ENCODE measurements at regions not wholly inside any gene's neighbourhood (a gene's known extent, or its start where the extent isn't known, plus 50 kb on each side); places are given as distances from the start of the nearest gene placed in this dataset.
"Not testable (repeated sequence)": the region's sequence is repeated elsewhere in the genome, so short reads cannot be mapped to it uniquely, and the experiment has no call there.

- Histone ChIP-seq H3K4me3 (ENCODE audit: low read length) (no peak overlapping the region), H3K27me3 (ENCODE audit: insufficient read depth, low read length, poor library complexity, severe bottlenecking) (no peaks in the 10 kb centered on the region), H3K36me3 (ENCODE audit: insufficient read depth, low read length) (no peaks in the 10 kb centered on the region), H3K27ac (ENCODE audit: low read depth, low read length) (no peak overlapping the region), H3K4me1 (ENCODE audit: insufficient read depth, low read length) (no peaks in the 10 kb centered on the region), H3K9me3 (ENCODE audit: low read length) (no peaks in the 10 kb centered on the region)
- Mint-ChIP-seq H3K4me3 (no peak overlapping the region), H3K9me3 (no peaks in the 10 kb centered on the region), H3K27ac (no peak overlapping the region), H3K4me1 (no peaks in the 10 kb centered on the region), H3K27me3 (no peaks in the 10 kb centered on the region), H3K36me3 (no peaks in the 10 kb centered on the region)
- POLR2A ChIA-PET, result no interaction called here
- CTCF ChIA-PET, result no interaction called here
- DNase-seq, result no peak
Observed at GRCh38 chr6:27854421-27854820, 57.8 kb downstream of the OR2B2 start.

DNA sequence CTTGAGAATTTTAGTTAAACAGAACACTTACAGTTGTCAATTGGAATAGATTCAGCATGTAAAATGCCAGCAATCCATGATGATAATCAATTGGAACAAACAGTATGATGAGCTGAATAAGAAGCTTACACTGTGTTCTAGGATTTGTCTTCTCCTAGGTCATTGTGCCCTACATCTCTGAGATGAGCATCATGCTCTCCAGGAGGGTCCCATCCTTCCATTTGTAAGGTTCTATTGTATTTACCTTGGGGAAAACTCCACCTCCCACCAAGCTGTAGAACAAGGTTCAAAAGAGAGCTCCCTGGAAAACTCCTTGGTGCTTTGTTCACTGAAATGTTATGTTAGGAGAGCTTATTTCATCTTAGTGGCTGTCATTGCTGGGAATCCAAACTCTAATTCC is 60.8 kb downstream of the OR2B2 start:
- Mint-ChIP-seq H3K4me1 (no peaks in the 10 kb centered on the region), H3K27ac (no peak overlapping the region), H3K4me3 (no peak overlapping the region), H3K9me3 (no peaks in the 10 kb centered on the region), H3K27me3 (peaks cover 0 to 8% of the 10 kb centered on the region in 2 donors), H3K36me3 (no peaks in the 10 kb centered on the region)
- Histone ChIP-seq H3K4me1 (ENCODE audit: insufficient read depth, low read length) (no peaks in the 10 kb centered on the region), H3K36me3 (ENCODE audit: insufficient read depth, low read length) (no peaks in the 10 kb centered on the region), H3K4me3 (ENCODE audit: low read length) (no peak overlapping the region), H3K9me3 (ENCODE audit: low read length) (no peaks in the 10 kb centered on the region), H3K27me3 (ENCODE audit: insufficient read depth, low read length, poor library complexity, severe bottlenecking) (no peaks in the 10 kb centered on the region), H3K27ac (ENCODE audit: low read depth, low read length) (no peak overlapping the region)
- ChIA-PET POLR2A (interaction anchor here (0.7 to 2.6 kb wide), 4 partner anchors 13 to 1635 kb away, joined by 3 to 12 read pairs (median 4); a partner anchor contains a TSS), CTCF (interaction anchor here (0.8 to 1.5 kb wide), 4 partner anchors 14 to 79 kb away, joined by 3 to 8 read pairs (median 4); a partner anchor contains a TSS)
- no peak for DNase-seq

- not testable (repeated sequence) for H3K4me1 ChIP-seq (ENCODE audit: insufficient read depth, low read length); H3K27me3 ChIP-seq (ENCODE audit: insufficient read depth, low read length, poor library complexity, severe bottlenecking); H3K4me3 ChIP-seq (ENCODE audit: low read length); H3K27ac Mint-ChIP-seq; DNase-seq; H3K9me3 ChIP-seq (ENCODE audit: low read length); H3K36me3 Mint-ChIP-seq; H3K36me3 ChIP-seq (ENCODE audit: insufficient read depth, low read length); H3K27ac ChIP-seq (ENCODE audit: low read depth, low read length); H3K9me3 Mint-ChIP-seq; H3K4me1 Mint-ChIP-seq; H3K27me3 Mint-ChIP-seq; H3K4me3 Mint-ChIP-seq
- POLR2A ChIA-PET, result interaction anchor here (0.6 to 1.1 kb wide), 3 partner anchors 23 to 1713 kb away, joined by 3 to 5 read pairs (median 3); a partner anchor contains a TSS
- CTCF ChIA-PET, result interaction anchor here (0.6 to 1.0 kb wide), 2 partner anchors 11 to 1533 kb away, joined by 3 to 4 read pairs; no protein-coding TSS in a partner anchor
Observed at GRCh38 chr6:27849001-27849400, 63.2 kb downstream of the OR2B2 start.

GRCh38 chr6:27847706-27848105 is 64.5 kb downstream of the OR2B2 start:
- Mint-ChIP-seq H3K9me3 (no peaks in the 10 kb centered on the region), H3K4me3 (no peak overlapping the region), H3K27ac (no peak overlapping the region), H3K4me1 (no peaks in the 10 kb centered on the region), H3K36me3 (peaks cover 0 to 3% (median 0%) of the 10 kb centered on the region in 3 donors), H3K27me3 (peaks cover 3 to 8% of the 10 kb centered on the region in 2 donors)
- H3K4me3 ChIP-seq (ENCODE audit: low read length), result no peak overlapping the region
- H3K36me3 ChIP-seq (ENCODE audit: insufficient read depth, low read length), result no peaks in the 10 kb centered on the region
- DNase-seq, result no peak
- no peaks in the 10 kb centered on the region for H3K4me1 ChIP-seq (ENCODE audit: insufficient read depth, low read length)
- H3K27me3 ChIP-seq (ENCODE audit: insufficient read depth, low read length, poor library complexity, severe bottlenecking), result no peaks in the 10 kb centered on the region
- ChIA-PET CTCF (interaction anchor here (0.9 kb wide), 1 partner anchor 9 kb away, joined by 3 read pairs; a partner anchor contains a TSS), POLR2A (no interaction called here)
- H3K9me3 ChIP-seq (ENCODE audit: low read length), result no peaks in the 10 kb centered on the region
- H3K27ac ChIP-seq (ENCODE audit: low read depth, low read length), result no peak overlapping the region

DNA sequence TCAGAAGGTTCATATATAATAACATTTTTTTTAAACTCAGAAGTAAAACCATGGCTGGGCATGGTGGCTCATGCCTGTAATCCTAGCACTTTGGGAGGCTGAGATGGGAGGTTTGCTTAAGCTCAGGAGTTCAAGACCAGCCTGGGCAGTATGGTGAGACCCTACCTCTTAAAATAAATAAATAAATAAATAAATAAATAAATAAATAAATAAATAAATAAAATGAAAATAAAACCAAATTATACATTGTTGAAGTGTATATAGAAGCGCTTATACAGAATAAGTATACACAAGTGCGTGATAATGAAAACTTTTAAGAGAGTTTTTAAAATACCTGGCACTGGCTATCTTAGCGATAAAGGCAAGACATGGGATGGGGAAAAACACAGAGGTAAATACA is 71.6 kb downstream of the OR2B2 start:
- Mint-ChIP-seq H3K27ac (no peak overlapping the region), H3K4me3 (no peak overlapping the region), H3K9me3 (no peaks in the 10 kb centered on the region), H3K36me3 (peaks cover 0 to 1% (median 0%) of the 10 kb centered on the region in 3 donors), H3K4me1 (peaks cover 0 to 18% (median 12%) of the 10 kb centered on the region in 3 donors), H3K27me3 (peaks cover 8 to 13% of the 10 kb centered on the region in 2 donors)
- peaks cover 24% of the 10 kb centered on the region for H3K4me1 ChIP-seq (ENCODE audit: insufficient read depth, low read length)
- H3K27me3 ChIP-seq (ENCODE audit: insufficient read depth, low read length, poor library complexity, severe bottlenecking), result no peaks in the 10 kb centered on the region
- H3K27ac ChIP-seq (ENCODE audit: low read depth, low read length), result peak overlapping the region; percentile 99
- no peaks in the 10 kb centered on the region for H3K36me3 ChIP-seq (ENCODE audit: insufficient read depth, low read length)
- ChIA-PET POLR2A (interaction anchor here (1.0 to 1.8 kb wide), 2 partner anchors 31 to 1591 kb away, joined by 3 to 4 read pairs; a partner anchor contains a TSS), CTCF (no interaction called here)
- no peak for DNase-seq
- no peaks in the 10 kb centered on the region for H3K9me3 ChIP-seq (ENCODE audit: low read length)
- H3K4me3 ChIP-seq (ENCODE audit: low read length), result no peak overlapping the region

DNA sequence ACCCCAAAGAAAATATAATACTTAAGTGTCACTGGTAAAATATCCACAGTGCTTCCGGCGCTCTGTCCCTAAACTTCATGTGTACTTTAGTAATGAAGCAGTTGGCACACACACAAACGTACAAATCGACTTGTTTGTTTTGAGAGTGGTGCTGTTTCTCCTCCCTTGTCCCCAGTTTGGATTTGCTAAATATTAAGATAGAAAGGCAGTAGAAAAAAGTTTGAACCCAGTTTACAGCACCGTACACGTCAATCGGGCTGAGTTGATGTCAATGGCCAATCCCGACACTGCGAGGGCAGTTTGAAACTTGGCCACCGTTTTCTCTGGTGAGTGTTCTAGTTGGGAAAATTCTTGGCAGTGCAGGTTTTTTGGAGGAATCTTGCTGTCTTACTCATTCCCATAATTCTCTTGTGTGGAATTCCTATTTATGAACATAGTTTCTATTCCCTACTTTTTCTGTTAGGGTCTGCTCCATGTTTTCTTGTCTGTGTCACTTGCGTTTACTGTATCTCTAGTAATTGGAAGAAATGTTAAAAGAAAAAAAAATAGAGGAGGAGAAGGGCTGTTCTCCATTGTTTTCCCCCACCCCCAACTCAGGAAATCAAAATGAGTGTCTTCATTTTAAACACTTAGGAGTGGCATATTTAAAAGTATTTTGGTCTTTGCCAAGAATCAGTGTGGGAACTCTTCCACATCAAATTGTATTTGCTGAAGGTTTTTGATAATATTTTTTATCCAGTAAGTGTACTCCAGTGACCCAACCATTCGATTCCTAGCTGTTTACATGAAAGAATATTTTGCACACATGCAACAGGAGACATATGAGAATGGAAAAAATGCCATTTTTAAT is 72.3 kb downstream of the OR2B2 start:
- H3K36me3 ChIP-seq (ENCODE audit: insufficient read depth, low read length), result no peaks in the 10 kb centered on the region
- H3K27me3 ChIP-seq (ENCODE audit: insufficient read depth, low read length, poor library complexity, severe bottlenecking), result no peaks in the 10 kb centered on the region
- H3K4me1 ChIP-seq (ENCODE audit: insufficient read depth, low read length), result peaks cover 30% of the 10 kb centered on the region
- H3K4me3 ChIP-seq (ENCODE audit: low read length), result peak overlapping the region; percentile 71
- peak in 1 of 5 donors; percentile 1 for DNase-seq
- peaks cover 4 to 22% (median 18%) of the 10 kb centered on the region in 3 donors for H3K4me1 Mint-ChIP-seq
- ChIA-PET POLR2A (interaction anchor here (1.0 to 6.6 kb wide), 9 partner anchors 9 to 1590 kb away, joined by 3 to 245 read pairs (median 138); a partner anchor contains a TSS), CTCF (interaction anchor here (1.5 to 7.9 kb wide), 3 partner anchors 7 to 31 kb away, joined by 3 to 168 read pairs (median 76); a partner anchor contains a TSS)
- H3K4me3 Mint-ChIP-seq, result no peak overlapping the region
- H3K27me3 Mint-ChIP-seq, result peaks cover 6 to 13% of the 10 kb centered on the region in 2 donors
- H3K27ac Mint-ChIP-seq, result peak overlapping the region in 2 of 8 donors; percentile 32 to 41
- no peaks in the 10 kb centered on the region for H3K9me3 ChIP-seq (ENCODE audit: low read length)
- peak overlapping the region; percentile 99 for H3K27ac ChIP-seq (ENCODE audit: low read depth, low read length)
- no peaks in the 10 kb centered on the region for H3K9me3 Mint-ChIP-seq
- peaks cover 0 to 3% (median 3%) of the 10 kb centered on the region in 3 donors for H3K36me3 Mint-ChIP-seq

- H3K27ac ChIP-seq (ENCODE audit: low read depth, low read length), result peak overlapping the region; percentile 99
- no peaks in the 10 kb centered on the region for H3K36me3 ChIP-seq (ENCODE audit: insufficient read depth, low read length)
- no peaks in the 10 kb centered on the region for H3K9me3 ChIP-seq (ENCODE audit: low read length)
- no peaks in the 10 kb centered on the region for H3K27me3 ChIP-seq (ENCODE audit: insufficient read depth, low read length, poor library complexity, severe bottlenecking)
- H3K4me1 ChIP-seq (ENCODE audit: insufficient read depth, low read length), result peaks cover 30% of the 10 kb centered on the region
- Mint-ChIP-seq H3K9me3 (no peaks in the 10 kb centered on the region), H3K4me1 (peaks cover 8 to 23% (median 19%) of the 10 kb centered on the region in 3 donors), H3K4me3 (no peak overlapping the region), H3K27me3 (peaks cover 5 to 13% of the 10 kb centered on the region in 2 donors), H3K27ac (peak overlapping the region in 2 of 8 donors; percentile 32 to 41), H3K36me3 (peaks cover 0 to 3% (median 3%) of the 10 kb centered on the region in 3 donors)
- ChIA-PET POLR2A (interaction anchor here (0.8 to 6.6 kb wide), 23 partner anchors 9 to 1818 kb away, joined by 3 to 245 read pairs (median 14); partner anchors contain the start of gene ZNF184), CTCF (interaction anchor here (1.0 to 7.9 kb wide), 11 partner anchors 8 to 366 kb away, joined by 3 to 168 read pairs (median 5); partner anchors contain the start of gene ZNF184)
- DNase-seq, result no peak
- H3K4me3 ChIP-seq (ENCODE audit: low read length), result peak overlapping the region; percentile 71
Observed at GRCh38 chr6:27838945-27839625, 73.1 kb downstream of the OR2B2 start.
